Body of pancreas (tissue), 4 donors: ENCODE measurements at regions not wholly inside any gene's neighbourhood (a gene's known extent, or its start where the extent isn't known, plus 50 kb on each side); places are given as distances from the start of the nearest gene placed in this dataset.

ENCODE experiments used
- POLR2A ChIP-seq, 3 donors: fragments of 450-650 bp; IDR thresholded peaks; one replicate each; pipeline ENCODE4 v1.6.1; 2016; ENCODE audit warnings: antibody characterized with exemption in 3 of 3, mild to moderate bottlenecking in 2 of 3
- TF ChIP-seq, protein P1 (sequence below), 7 experiments: fragments of 450-650 bp in 4 of 7; fragments of 200-600 bp in 3 of 7; sonication (generic) in 3 of 7; IDR thresholded peaks; one replicate each; pipeline ENCODE4 v1.5.1; 2016 to 2019; ENCODE audit warnings: antibody characterized with exemption in 7 of 7

DNA sequence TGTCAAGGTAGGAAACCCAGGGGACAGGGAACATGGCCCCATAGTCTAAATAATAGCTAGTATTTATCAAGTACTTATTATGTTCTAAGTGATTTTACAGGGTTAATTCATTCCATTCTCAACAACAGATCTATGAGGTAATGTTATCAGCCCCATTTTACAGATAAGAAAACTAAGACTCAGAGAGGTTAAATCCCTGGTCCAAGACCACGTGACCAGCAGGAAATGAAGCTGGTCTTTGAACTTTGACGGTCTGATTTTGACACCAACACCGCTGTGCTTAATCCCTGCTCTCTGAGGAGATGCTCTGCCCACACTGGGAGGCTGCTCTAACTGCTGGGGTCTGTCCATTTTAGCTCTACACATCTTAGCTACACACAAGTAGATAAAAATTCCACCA lies 253.5 kb downstream of the SPTSSA start:
- TF ChIP-seq POLR2A (IDR thresholded peaks at IDR 0.05) = no peak
- TF ChIP-seq, protein P1, sequence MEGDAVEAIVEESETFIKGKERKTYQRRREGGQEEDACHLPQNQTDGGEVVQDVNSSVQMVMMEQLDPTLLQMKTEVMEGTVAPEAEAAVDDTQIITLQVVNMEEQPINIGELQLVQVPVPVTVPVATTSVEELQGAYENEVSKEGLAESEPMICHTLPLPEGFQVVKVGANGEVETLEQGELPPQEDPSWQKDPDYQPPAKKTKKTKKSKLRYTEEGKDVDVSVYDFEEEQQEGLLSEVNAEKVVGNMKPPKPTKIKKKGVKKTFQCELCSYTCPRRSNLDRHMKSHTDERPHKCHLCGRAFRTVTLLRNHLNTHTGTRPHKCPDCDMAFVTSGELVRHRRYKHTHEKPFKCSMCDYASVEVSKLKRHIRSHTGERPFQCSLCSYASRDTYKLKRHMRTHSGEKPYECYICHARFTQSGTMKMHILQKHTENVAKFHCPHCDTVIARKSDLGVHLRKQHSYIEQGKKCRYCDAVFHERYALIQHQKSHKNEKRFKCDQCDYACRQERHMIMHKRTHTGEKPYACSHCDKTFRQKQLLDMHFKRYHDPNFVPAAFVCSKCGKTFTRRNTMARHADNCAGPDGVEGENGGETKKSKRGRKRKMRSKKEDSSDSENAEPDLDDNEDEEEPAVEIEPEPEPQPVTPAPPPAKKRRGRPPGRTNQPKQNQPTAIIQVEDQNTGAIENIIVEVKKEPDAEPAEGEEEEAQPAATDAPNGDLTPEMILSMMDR (IDR thresholded peaks at IDR 0.05) = no peak
